DMS153 (cell line): ENCODE measurements at regions not wholly inside any gene's neighbourhood (a gene's known extent, or its start where the extent isn't known, plus 50 kb on each side); places are given as distances from the start of the nearest gene placed in this dataset.

ENCODE experiments used
- DNase-seq: peaks from one replicate; lab custom pipeline; 2025; lab: John Stamatoyannopoulos, UW

DNA sequence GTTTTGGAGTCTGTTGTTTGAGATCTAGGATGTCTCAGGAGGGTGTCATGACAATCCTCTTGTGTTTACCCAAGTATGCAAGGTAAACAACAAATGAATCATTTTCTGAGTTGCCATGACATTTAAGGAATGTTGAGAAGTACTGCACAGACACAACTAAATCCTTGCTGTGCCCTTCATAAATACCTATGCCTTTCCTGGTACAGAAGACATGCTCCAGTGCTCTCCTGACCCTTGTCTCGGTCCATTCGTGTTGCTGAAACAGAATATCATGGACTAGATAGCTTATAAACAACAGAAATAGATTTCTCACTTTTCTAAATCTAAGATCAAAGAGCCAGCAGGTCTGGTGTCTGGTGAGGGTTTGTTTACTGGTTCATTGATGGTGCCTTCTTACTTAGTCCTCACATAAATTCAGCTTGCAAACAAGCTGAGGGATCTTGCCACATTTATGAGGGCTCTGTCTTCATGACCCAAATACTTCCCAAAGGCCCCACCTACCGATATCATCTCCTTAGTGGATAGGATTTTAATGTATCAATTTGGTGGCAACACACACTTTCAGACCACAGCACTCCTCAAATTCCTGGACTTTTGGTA lies 341.8 kb upstream of the SEMA3A start:
- no peak for DNase-seq

DNA sequence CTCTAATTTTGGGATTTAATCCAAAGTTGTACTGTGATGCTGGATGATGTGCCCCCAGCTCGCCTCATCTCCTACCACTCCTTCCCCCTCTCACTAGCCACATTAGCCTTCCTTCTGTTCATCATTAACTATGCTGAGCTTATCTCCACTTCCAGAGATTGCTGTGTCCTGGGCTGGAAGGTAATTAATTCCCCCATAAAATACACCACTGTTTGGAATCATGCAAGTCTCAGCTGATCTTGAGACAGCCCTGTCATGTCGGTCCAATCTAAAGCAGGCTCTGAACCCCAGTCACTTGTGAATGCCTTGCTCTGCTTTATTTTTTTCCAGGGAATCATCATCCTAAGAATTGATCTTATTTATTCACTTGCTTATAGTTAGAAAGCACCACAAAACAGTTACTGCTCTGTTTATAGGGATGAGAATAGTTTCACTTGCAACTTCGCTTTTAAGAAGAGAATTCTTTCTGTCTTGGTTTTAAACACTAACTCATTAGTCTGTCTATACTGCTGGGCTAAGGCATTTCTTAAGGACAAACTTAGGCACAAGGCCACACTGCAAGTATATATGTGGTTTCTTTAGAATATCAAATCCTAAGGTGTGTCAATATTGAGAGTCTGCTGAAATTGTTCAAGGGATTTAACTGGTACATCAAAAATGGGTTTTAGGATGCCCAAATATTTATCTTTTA lies 341.1 kb upstream of the SEMA3A start:
- no peak for DNase-seq

DNA sequence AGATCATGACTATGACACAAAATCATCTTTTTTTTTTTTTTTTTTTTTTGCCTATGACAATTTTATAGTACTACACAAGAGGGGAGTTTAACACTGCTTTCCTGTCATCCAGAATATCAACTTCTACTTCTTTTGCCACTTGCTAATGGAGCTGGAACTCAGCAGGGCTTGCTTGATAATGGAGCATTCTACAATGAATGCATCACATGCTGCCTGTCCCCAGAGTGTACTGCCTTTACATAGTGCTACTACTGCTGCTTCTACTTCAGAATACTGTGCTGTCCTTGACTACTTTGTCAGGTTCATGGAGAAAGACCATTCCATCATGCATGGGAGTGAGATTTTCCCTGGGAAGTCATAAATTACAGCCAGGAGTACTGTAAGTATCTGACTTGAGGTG lies 338.6 kb upstream of the SEMA3A start:
- no peak for DNase-seq

DNA sequence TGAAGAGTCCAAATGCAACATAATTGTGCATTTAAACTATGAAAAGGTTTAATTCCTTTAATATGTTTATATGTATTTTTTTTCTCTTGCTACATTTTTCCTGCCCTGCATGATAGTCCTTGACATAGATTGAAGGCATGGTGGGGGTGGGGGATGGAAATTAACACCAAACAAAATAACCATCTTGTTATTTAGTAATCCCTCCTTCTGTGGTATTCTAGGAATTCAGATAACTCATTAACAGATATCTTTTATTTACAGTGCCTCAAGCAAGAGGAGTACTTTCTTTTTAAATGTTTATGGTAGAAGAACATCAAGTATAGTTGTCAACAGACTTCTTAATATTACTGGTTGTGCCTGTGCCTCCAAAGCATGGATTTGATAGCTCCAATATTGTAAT lies 337.6 kb upstream of the SEMA3A start:
- no peak for DNase-seq

DNA sequence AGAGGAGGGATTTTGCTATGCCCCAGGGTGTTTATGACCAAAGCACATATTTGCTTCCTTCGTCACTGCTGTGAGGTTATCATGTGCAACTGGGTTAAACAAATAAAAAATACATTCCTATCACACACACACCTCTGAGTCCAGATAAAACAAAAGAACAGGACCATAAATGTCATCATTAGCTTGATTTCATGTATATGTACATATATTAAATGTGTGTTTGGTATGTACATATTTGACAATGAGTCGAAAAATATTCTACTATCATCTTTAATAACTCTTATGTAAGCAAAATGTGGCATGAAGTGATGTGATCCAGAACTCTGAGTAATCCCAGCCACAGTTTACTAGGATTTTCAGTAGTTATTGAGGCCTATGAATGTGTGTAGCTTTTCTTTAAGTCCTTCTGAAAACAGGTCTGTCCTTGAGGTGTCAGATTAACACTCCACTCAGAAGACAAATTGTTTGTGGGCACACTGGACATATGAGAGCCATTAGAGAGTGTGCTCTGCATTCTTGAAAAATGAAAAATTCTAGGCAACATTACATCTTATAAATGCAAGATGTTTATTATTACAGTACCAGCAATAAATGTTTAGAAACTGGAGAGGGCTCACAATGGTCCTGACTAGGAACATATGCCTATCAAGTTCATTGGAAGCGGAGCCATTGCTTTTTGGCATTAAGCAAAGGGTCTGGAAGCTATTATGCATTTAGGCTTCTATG lies 335.1 kb upstream of the SEMA3A start:
- DNase-seq: no peak

DNA sequence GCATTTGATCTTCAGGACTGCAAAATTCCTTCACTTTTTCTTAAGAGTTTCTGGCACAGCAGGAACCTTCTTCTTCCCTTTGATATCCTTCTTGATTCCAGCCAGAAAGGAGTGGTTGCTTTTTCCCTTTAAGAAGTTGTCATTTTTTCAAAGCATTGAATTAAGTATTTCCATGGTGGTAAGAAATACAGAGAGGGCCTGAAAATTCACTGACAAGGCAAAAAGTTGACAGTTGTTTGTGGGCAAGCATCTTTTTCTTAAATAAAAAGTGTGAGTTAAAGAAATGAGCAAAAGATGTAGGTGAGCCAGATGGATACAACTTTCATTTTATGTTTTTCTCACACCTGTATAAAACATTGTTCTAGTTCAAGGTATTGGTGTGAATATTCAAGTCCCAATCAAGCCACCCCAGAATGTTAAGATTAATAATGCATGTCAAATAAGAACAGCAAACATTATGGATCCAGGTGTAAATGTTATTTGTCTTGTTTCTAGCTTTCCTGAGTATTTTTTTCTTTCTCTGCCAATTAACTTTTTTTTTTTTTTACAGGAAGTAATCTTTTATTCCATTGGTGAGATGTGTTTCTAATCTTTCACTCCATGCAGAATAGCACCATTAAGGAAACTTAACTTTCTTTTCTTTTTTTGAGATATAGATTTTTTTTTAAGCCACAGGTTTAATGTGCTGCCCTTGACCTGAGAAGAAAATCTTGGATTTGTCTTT lies 334.3 kb upstream of the SEMA3A start:
- DNase-seq: no peak

DNA sequence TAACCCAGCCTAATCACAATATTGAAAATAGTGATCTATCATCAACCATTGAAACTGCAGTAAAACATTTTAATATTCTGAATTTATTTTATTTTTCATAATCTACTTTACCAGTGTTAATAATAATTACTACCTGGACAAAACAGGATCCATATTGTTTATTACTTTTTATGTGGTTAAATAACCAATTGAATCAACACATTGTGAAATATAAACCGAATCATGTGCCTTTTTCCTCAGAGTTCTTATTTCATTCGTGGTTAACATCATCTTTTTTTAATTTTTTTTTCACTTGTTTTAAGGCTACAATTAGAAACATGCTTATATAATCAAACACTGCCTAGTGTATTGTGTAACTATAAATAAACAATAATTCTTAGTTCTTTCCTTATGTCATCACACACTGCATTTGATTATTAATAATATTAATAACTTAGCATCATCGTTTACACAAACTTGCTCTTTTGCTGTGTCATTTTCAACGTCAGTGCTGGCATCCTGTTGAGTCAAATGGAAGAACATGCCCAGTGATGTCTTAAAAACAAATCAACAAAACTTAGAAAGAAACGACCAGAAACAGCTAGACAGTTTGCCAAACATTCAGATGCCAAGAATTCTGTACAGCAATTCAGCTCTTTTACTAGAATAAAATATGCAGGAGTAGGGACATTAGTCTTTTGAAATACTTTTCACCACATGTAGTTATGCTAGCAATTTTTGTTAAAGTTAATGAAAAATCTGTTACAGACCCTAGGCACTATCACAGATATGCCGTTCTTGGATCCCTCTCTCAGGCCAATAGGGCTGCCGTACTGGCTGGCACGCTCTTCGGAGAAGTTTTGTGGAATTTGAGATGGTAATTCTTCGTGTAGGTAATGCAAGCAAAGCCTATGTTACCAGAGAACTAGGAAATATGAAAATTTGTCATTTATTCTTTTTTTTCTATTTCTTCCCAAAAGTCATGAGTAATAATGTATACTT lies 330.4 kb upstream of the SEMA3A start:
- no peak for DNase-seq

DNA sequence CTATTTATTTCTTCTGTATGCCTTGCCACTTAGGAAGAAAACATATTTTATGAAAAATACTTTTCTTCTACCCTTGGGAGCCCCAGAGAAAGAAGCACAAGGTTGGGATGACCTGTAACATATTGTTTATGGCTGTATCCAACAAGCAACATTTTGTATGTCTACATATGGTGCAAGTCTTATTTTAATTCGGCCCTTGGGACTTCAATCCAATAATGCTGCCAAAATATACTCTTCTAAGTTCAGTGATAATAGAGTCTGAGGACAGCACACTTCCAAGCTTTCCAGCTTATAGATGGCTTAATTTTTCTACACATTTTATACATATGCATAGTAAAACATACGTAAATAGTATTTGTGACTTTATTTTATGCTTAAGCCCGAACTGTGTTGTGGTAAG lies 318.5 kb upstream of the SEMA3A start:
- DNase-seq: no peak

DNA sequence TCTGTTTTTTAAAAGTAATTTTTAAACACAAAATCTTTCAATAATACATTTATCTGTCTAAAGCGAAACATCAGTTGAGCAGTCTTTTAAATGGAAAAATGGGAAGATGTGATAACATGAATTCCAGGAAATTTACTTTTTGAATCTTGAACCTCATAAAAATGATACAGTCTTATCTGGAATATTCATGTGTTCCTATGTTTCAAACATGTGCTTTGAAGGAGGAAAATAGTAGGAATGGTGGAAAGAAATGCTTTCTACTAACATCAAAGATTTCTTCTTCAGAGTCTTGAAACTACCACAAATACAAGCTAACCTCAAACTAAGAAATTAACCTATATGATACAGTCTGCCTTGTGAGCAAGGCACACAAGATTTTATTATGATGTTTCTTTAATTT lies 317.5 kb upstream of the SEMA3A start:
- DNase-seq: no peak

DNA sequence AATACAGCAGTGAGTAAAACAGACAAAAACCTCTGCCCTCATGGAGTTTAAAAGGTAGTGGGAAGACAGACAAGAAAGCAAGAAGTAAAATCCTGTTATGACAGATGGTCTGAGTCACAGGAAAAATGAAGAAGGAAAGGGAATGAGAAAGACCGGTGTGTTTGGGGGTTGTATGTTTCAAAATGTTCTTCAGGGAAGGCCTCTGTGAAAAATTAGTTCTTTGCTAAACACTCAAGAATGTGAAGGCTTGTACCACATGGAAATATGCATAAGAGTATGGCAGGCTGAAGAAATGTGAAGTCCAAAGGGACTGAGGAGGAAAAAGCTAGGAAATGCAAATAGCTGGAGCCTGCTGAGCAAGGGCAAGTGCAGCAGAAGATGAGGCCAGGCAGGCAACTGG lies 315.9 kb upstream of the SEMA3A start:
- DNase-seq: no peak

DNA sequence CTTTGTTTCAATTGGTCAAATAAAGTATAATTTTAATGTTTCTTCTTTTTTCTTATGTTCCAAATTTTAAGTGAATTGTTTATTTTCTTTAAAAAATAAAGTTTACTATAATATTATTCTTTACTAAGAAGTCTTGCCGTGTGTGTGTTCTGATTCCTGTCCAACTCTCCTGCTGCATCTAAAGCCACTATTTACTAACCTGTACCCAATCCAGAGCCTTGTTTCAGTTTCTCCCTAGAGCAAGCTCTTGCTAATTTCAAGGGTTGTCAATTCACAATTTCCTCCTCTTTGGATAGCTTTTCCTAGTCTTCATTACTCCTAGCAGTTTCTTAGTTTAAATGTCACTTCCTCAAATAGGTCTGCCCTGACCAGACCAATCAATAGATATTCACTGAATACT lies 314.9 kb upstream of the SEMA3A start:
- DNase-seq: no peak

DNA sequence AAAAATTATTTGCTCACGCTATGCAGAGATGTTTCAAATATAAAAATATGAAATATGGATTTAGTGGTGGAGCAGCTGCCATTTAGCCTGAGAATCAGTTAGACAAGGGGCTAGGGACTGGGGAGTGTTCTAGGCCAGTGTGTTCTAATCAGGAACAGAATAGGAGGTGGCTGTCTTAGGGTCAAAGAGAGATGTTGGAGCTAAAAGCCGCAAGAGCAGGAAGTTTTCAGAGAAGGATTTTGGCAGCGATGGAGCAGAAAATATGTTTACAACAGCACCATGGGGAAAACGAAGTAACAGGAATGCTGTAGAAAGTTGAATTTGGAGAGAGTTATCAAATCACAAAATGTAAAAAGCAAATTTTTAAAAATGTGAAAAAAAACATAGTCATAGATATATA lies 314.0 kb upstream of the SEMA3A start:
- DNase-seq: no peak

DNA sequence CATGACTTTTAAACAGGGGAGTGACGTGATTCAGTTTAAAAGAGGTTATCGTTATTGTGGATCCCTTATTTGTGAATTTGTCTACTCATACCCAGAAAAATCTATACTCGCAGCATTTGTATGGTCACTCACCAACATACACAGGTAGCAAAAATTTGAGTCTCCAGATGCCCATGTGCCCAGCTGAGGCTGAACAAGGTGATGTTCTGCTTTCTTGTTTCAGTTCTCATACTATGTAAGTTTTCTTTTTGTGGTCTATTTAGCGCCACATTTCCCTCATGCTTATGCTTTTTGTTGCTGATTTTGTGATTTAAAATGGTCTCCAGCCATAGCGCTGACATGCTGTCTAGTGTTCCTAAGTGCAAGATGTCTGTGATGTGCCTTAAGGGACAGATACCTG lies 312.9 kb upstream of the SEMA3A start:
- no peak for DNase-seq

DNA sequence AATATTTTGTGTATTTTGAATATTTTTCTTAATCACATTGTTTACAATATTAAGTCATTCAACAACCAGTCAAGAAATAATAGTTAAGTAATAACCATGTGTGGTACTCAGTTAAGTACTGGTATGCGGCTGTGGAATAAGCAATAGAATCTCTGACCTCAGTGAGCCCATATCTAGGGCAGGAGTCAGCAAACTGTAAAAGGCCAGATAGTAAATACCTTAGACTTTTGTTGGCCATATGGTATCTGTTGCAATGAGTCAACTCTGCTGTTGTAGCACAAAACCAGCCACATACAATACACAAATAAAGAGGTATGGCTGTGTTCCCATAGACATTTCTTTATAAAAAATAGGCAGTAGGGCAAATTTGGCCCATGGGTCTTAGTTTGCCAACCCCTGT lies 311.6 kb upstream of the SEMA3A start:
- no peak for DNase-seq

DNA sequence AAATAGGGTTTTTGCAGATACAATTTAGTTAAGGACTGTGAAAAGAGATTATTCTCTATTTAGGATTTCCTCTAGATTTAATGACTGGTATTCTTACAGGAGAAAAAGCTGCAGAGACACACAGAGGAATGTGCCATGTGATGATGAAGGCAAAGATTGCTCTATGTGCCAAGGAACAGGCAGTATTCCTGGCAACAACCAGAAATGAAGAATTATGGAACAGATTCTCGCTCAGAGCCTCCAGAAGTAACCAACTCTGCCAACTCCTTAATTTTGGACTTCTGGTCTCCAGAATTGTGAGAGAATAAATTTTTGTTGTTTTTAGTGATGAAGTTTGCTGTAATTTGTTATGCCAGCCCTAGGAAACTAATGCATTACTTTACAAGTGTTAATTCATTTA lies 307.6 kb upstream of the SEMA3A start:
- DNase-seq: no peak

DNA sequence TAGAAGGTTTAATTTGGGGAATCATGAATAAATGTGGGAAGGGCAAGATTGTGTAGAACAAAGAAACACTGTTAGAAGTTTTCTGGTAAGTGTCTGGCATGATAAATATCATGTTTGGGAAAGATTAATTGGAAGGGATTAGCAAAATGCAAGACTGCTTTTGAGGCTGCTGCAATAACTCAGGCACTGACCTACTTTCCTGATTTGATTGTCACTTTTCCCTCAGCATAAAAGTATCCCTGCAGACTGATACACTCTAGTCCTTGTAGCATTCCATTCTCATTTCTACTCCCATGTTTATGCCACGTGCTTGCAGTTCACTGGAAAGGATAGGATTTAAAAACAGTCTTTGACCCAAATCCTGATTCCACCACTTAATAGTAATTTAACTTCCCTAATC lies 303.3 kb upstream of the SEMA3A start:
- no peak for DNase-seq

DNA sequence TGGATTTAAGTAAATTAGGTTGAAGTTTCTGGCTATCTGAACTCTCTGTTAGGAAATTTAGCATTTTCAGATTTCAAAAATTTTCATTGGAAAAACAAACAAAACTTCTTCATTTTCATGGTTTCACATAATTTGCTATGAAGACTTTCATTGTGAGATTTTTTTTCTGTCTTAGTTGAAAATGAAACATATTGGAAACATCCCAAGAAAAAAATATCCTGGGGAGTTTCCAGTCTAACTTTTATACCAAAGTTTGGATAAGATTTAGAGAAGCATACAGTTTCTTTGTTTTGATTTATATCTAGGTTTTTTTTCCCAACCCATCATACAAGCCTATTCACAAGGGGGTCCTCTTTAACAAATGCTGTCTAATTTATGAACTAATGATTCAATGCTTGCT lies 300.5 kb upstream of the SEMA3A start:
- no peak for DNase-seq

DNA sequence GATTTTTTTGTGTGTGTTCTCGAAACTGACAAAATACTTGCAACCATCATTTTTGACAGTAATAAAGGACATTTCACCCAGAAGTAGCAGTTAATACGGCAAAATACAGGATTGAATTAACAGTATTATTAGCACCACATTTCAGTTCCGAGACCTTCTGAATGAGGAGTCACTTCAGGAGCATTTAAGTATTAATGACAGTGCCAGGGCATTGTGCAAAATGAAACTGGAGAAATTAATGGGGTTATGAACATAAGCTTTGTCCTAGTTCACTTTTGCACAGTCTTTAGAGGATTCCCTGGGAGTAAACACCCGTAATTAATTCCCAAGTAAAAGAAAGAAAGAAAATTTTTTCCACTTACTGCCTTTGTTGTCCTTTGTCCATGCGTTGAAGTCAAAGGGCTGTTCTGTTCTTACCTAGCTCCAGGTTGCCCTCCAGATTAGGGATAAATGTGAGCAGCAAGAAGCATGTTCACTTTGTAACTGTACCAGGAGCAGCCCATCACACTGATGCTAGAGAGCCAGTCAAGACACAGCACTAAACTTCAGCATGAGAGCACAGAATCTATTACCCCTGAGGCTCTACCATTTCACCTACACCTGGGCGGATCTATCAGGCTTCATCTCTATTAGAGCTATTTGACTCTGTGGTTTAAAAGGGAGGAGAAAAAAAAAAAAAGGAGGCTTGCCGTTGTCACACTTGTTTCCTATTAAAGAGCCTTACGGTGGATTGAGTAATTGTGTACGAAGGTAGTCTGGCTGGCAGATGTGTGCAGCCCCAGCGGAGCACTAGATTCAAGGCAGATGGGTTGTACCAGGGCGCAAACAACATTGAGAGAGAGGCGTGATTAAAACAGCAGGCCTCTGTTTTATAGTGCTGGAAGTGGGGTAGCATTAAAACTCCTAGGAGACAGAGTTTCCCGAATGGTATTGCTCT lies 297.8 kb upstream of the SEMA3A start:
- DNase-seq: no peak

DNA sequence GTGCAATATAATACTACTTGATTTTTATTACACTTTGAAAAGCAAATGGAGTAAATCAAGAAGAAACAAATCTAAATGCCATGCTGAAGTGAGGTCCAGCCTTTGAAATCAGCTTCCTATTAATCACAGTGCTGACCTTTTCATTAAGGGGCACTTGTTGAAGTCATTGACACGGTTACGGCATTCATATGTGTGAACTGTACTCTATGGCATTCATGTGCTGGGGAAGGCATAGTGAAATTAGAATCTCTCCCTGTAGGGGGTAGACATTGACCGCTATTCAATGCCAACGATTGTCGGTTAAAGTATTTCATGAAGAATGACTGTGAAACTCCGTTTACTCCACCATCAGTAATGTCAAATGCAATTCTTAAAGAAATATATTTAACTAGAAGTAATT lies 296.1 kb upstream of the SEMA3A start:
- no peak for DNase-seq

DNA sequence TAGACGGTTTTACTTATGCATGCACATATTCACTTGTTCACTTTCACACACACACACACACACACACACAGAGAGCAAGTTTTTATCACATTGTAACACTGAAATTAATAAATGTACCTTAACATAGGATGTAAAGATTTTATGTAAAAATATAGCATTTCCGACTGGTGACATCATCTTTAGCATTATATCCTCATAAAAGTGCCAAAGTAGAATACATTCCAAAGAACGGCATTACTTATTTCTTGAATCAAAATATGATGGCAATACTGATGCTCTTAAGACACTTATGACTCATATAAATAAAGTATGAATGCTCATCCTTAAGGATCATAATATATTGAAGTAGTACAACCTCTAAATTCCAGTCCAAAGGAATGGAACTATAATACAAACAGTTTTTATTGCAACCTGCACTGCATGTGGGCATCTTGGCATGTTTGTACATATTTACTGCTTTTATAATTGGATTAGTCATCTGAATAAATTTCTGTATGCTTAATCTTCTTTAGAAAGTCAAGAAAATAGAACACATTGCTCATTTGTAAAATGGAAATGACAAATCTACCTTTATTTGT lies 290.0 kb upstream of the SEMA3A start:
- no peak for DNase-seq
